Ishikawa (cell line): ENCODE measurements at regions not wholly inside any gene's neighbourhood (a gene's known extent, or its start where the extent isn't known, plus 50 kb on each side); places are given as distances from the start of the nearest gene placed in this dataset.

Source experiments
- CEBPB ChIP-seq: IDR thresholded peaks from 2 replicates; pipeline ENCODE4 v1.6.1; 2012
- CREB1 ChIP-seq: IDR thresholded peaks from 2 replicates; pipeline ENCODE4 v1.6.1; 2012; ENCODE audit warnings: low read depth
- EGR1 ChIP-seq: IDR thresholded peaks from 2 replicates; pipeline ENCODE4 v1.6.1; 2012
- EP300 ChIP-seq: IDR thresholded peaks from 2 replicates; pipeline ENCODE4 v1.6.1; 2012; ENCODE audit warnings: borderline replicate concordance
- FOXM1 ChIP-seq: IDR thresholded peaks from 2 replicates; pipeline ENCODE4 v1.6.1; 2012; ENCODE audit warnings: low read depth, borderline replicate concordance
- NFIC ChIP-seq: IDR thresholded peaks from 2 replicates; pipeline ENCODE4 v1.6.1; 2012
- RAD21 ChIP-seq: IDR thresholded peaks from 2 replicates; pipeline ENCODE4 v1.6.1; 2012; ENCODE audit warnings: low read depth
- TCF12 ChIP-seq: IDR thresholded peaks from 2 replicates; pipeline ENCODE4 v1.6.1; 2012; ENCODE audit warnings: low read depth
- TEAD4 ChIP-seq: IDR thresholded peaks from 2 replicates; pipeline ENCODE4 v1.6.1; 2012
- YY1 ChIP-seq: IDR thresholded peaks from 2 replicates; pipeline ENCODE4 v1.6.1; 2012; ENCODE audit warnings: low read depth
- ZBTB7A ChIP-seq: IDR thresholded peaks from 2 replicates; pipeline ENCODE4 v1.6.1; 2012; ENCODE audit warnings: low read depth
- TF ChIP-seq, protein P1 (sequence below): IDR thresholded peaks from 2 replicates; pipeline ENCODE4 v1.6.1; 2012
- TF ChIP-seq, protein P2 (sequence below): IDR thresholded peaks from 2 replicates; pipeline ENCODE4 v1.6.1; 2012; ENCODE audit warnings: low read depth, mild to moderate bottlenecking
- TF ChIP-seq, protein P3 (sequence below): IDR thresholded peaks from 2 replicates; pipeline ENCODE4 v1.6.1; 2012

DNA sequence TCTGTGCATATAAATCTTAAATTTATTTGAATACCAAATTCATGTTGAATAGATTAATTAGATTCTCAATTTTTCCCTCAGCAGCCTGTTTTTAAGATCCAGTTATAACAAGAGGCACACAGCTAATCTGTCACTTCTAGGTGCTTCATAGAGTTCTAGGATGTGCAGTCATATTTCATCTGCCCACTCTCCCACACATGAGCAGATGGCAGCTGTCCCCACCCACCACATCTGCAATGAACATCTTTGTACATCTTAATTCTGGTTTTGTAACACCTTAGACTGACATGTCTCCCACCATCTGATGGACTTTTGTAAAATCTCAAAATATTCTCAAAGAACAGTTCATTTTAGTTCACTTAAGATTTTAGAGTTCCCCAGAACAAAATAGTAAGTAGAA is 250.8 kb upstream of the ST6GAL2 start:
- TF ChIP-seq FOXM1, result no peak
- TF ChIP-seq, protein P1, sequence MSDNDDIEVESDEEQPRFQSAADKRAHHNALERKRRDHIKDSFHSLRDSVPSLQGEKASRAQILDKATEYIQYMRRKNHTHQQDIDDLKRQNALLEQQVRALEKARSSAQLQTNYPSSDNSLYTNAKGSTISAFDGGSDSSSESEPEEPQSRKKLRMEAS, result no peak
- TF ChIP-seq CEBPB, result no peak
- TF ChIP-seq, protein P2, sequence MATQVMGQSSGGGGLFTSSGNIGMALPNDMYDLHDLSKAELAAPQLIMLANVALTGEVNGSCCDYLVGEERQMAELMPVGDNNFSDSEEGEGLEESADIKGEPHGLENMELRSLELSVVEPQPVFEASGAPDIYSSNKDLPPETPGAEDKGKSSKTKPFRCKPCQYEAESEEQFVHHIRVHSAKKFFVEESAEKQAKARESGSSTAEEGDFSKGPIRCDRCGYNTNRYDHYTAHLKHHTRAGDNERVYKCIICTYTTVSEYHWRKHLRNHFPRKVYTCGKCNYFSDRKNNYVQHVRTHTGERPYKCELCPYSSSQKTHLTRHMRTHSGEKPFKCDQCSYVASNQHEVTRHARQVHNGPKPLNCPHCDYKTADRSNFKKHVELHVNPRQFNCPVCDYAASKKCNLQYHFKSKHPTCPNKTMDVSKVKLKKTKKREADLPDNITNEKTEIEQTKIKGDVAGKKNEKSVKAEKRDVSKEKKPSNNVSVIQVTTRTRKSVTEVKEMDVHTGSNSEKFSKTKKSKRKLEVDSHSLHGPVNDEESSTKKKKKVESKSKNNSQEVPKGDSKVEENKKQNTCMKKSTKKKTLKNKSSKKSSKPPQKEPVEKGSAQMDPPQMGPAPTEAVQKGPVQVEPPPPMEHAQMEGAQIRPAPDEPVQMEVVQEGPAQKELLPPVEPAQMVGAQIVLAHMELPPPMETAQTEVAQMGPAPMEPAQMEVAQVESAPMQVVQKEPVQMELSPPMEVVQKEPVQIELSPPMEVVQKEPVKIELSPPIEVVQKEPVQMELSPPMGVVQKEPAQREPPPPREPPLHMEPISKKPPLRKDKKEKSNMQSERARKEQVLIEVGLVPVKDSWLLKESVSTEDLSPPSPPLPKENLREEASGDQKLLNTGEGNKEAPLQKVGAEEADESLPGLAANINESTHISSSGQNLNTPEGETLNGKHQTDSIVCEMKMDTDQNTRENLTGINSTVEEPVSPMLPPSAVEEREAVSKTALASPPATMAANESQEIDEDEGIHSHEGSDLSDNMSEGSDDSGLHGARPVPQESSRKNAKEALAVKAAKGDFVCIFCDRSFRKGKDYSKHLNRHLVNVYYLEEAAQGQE, result no peak
- no peak for TF ChIP-seq EGR1
- TF ChIP-seq RAD21, result no peak
- no peak for TF ChIP-seq ZBTB7A
- no peak for TF ChIP-seq NFIC

DNA sequence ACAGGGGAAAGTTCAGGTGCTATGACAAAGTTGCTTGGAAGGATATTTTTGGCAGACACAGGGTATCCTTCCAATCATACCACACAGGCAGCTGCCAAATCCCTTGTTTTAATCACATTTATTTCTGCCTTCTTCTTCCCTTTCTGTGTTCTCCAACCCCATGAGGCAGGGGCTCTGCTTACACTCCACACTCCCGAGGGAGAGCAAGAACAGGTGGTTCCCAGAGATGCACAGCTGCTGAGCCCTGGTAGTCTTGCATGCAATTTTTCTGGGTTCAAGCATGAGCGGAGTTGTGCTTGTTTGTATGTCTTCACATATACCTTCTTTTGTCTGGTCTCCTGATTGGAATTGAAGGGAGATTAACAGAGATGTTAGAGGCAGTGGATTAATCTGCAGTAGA is 251.7 kb upstream of the ST6GAL2 start:
- TF ChIP-seq TEAD4, result no peak
- no peak for TF ChIP-seq EP300
- TF ChIP-seq, protein P2, result no peak
- TF ChIP-seq, protein P1, result no peak
- no peak for TF ChIP-seq CEBPB
- no peak for TF ChIP-seq ZBTB7A
- TF ChIP-seq TCF12, result no peak
- TF ChIP-seq, protein P3, sequence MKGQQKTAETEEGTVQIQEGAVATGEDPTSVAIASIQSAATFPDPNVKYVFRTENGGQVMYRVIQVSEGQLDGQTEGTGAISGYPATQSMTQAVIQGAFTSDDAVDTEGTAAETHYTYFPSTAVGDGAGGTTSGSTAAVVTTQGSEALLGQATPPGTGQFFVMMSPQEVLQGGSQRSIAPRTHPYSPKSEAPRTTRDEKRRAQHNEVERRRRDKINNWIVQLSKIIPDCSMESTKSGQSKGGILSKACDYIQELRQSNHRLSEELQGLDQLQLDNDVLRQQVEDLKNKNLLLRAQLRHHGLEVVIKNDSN, result no peak
- TF ChIP-seq FOXM1, result no peak
- no peak for TF ChIP-seq NFIC
- TF ChIP-seq YY1, result no peak
- no peak for TF ChIP-seq RAD21
- TF ChIP-seq EGR1, result no peak
- TF ChIP-seq CREB1, result no peak

DNA sequence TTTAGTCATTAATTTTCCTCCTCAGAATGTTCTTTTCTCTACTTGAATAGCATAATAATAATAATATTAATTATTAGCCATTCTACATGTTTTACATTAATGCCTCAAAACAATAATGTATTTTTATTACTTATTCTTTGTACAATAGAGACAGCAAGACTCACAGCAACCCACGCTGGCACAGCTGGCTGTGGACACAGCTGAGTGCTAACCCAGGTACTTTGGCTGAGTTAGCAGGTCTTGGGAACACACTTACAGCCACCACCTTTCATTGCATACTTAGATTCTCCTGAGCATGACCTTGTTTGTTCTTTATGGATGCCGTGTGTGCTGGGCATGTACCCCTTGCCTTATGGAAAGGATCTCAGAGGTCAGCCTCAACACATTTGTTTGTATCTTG is 260.2 kb upstream of the ST6GAL2 start:
- no peak for TF ChIP-seq RAD21
- TF ChIP-seq, protein P1, result no peak
- TF ChIP-seq, protein P3, result no peak
- TF ChIP-seq TCF12, result no peak
- TF ChIP-seq EGR1, result no peak
- TF ChIP-seq ZBTB7A, result no peak
- TF ChIP-seq NFIC, result no peak
- TF ChIP-seq EP300, result no peak
- TF ChIP-seq, protein P2, result no peak
- no peak for TF ChIP-seq CREB1
- no peak for TF ChIP-seq YY1
- no peak for TF ChIP-seq CEBPB

DNA sequence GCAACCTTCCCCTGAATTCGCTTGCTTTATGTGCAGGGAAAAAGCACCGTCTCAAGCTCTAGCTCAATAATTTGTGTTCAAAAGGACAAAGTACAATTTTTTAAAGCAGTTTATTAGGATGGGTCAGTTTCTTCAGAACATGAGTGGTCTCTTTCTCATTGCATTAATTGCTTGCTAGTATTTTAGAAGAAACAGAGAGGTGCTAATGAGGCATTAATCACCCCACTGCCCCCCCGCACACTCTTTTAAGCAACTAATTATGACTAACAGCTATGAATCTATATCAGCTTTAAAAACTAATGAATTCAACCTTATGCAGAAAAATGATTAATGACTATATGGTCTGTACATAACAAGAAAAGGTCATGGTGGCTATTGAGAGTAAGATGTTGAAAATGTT is 262.1 kb upstream of the ST6GAL2 start:
- TF ChIP-seq, protein P1, result no peak

DNA sequence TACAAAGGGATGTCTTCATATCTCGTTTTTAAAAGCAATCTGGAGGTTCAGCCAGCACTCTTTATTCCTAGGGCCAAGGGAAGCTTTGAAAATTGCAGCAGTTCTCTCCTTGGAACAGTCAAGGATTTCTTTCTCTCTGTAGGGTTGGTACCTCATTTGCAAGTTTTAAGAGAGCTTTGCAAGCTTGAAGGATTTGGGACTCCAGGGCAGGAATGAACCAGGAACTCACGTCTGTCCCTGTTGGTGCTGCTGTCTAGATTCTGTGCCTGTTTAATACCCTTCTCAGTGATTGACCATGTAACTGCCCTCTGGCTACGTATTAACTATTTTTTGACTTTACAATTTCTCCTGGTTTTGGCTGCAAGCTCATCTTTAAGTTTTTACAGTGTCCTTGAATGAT is 262.5 kb upstream of the ST6GAL2 start:
- TF ChIP-seq, protein P2, result no peak
- TF ChIP-seq RAD21 (no peak), ZBTB7A (no peak)
- TF ChIP-seq, protein P3, result no peak
